Testis (tissue), 2 donors: ENCODE measurements at regions not wholly inside any gene's neighbourhood (a gene's known extent, or its start where the extent isn't known, plus 50 kb on each side); places are given as distances from the start of the nearest gene placed in this dataset.

Experiments
- CTCF ChIP-seq, 3 experiments: fragments of 450-650 bp in 2 of 3; fragments of 200-600 bp in 1 of 3; sonication (generic) in 1 of 3; IDR thresholded peaks; one replicate each; pipeline ENCODE4 v1.5.1; 2016 to 2019; ENCODE audit warnings: antibody characterized with exemption in 3 of 3, mild to moderate bottlenecking in 2 of 3, moderate library complexity in 1 of 3
- POLR2A ChIP-seq: fragments of 450-650 bp; IDR thresholded peaks from one replicate; pipeline ENCODE4 v1.6.1; 2017; ENCODE audit warnings: antibody characterized with exemption, mild to moderate bottlenecking, moderate library complexity

DNA sequence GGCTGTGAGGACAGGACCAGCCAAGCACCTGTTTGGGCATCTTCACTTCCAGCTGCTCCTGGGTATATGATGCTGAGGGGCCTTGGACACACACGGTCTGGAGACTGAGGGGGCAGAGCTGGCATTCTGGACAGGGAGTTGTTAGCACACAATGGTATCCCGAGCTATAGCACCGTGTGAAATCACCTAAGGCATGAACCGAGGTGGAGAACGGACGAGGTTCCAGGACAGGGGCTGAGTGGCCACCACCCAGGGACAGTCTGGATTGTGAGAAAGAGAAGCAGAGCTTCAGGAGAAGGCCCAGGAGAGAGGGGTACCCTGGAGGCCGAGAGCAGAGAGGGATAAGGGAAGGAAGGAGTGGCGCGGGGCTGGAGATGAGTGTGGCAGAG lies 571.8 kb downstream of the TCERG1L start:
- TF ChIP-seq POLR2A (no peak), CTCF (IDR thresholded peaks at IDR 0.05) (no peak)
